Thyroid gland (tissue), 4 donors: ENCODE measurements at regions not wholly inside any gene's neighbourhood (a gene's known extent, or its start where the extent isn't known, plus 50 kb on each side); places are given as distances from the start of the nearest gene placed in this dataset.

ENCODE experiments used
- DNase-seq, 2 donors: peaks; one replicate each; pipeline ENCODE4 v3.0.0-alpha.2; 2019
- H3K27ac ChIP-seq, 3 donors: fragments of 200-600 bp; sonication (generic); 1 replicate in 2 of 3; 2 replicates in 1 of 3; pipeline ENCODE4 v1.5.1; 2016 to 2019; ENCODE audit warnings: mild to moderate bottlenecking in 1 of 3, moderate library complexity in 1 of 3
- H3K27me3 ChIP-seq: fragments of 200-600 bp; sonication (generic); one replicate; pipeline ENCODE4 v1.5.1; 2019
- H3K36me3 ChIP-seq, 2 donors: fragments of 200-600 bp; sonication (generic); one replicate each; pipeline ENCODE4 v1.5.1; 2016 to 2019
- H3K4me1 ChIP-seq, 2 donors: fragments of 200-600 bp; sonication (generic); one replicate each; pipeline ENCODE4 v1.5.1; 2017 to 2019
- H3K4me3 ChIP-seq, 3 donors: fragments of 200-600 bp; sonication (generic); replicated peaks in 1 of 3; 1 replicate in 2 of 3; 2 replicates in 1 of 3; pipeline ENCODE4 v1.5.1; 2016; ENCODE audit warnings: mild to moderate bottlenecking in 1 of 3
- H3K9me3 ChIP-seq: fragments of 200-600 bp; sonication (generic); one replicate; pipeline ENCODE4 v1.5.1; 2017
- POLR2A ChIP-seq, 2 donors: fragments of 450-650 bp; IDR thresholded peaks; one replicate each; pipeline ENCODE4 v1.6.1; 2017; ENCODE audit warnings: antibody characterized with exemption in 2 of 2, mild to moderate bottlenecking in 2 of 2, moderate library complexity in 1 of 2
- WGBS, 2 donors: methylation state at CpG; one replicate each; pipeline ENCODE4 v1.1.5; 2017; 5-methylcytosine and 5-hydroxymethylcytosine counted together
- intact Hi-C: fragments of 100-400 bp; cut with DNase I; formaldehyde crosslinking; loops from one replicate; pipeline ENCODE4 v1.15.1; 2023
- TF ChIP-seq, protein P1 (sequence below), 6 experiments: fragments of 200-600 bp in 3 of 6; fragments of 450-650 bp in 3 of 6; sonication (generic) in 3 of 6; IDR thresholded peaks; one replicate each; pipeline ENCODE4 v1.5.1; 2016 to 2019; ENCODE audit warnings: antibody characterized with exemption in 6 of 6, mild to moderate bottlenecking in 2 of 6, inconsistent platforms in 1 of 6, moderate library complexity in 1 of 6

- no peak for DNase-seq
- Histone ChIP-seq H3K27ac (peak overlapping the region in 2 of 3 donors; percentile 30 to 52), H3K9me3 (no peaks in the 10 kb centered on the region), H3K4me1 (peaks cover 0 to 30% of the 10 kb centered on the region in 2 donors), H3K4me3 (no peak overlapping the region), H3K36me3 (no peaks in the 10 kb centered on the region), H3K27me3 (no peaks in the 10 kb centered on the region)
- TF ChIP-seq, protein P1, sequence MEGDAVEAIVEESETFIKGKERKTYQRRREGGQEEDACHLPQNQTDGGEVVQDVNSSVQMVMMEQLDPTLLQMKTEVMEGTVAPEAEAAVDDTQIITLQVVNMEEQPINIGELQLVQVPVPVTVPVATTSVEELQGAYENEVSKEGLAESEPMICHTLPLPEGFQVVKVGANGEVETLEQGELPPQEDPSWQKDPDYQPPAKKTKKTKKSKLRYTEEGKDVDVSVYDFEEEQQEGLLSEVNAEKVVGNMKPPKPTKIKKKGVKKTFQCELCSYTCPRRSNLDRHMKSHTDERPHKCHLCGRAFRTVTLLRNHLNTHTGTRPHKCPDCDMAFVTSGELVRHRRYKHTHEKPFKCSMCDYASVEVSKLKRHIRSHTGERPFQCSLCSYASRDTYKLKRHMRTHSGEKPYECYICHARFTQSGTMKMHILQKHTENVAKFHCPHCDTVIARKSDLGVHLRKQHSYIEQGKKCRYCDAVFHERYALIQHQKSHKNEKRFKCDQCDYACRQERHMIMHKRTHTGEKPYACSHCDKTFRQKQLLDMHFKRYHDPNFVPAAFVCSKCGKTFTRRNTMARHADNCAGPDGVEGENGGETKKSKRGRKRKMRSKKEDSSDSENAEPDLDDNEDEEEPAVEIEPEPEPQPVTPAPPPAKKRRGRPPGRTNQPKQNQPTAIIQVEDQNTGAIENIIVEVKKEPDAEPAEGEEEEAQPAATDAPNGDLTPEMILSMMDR (IDR thresholded peaks at IDR 0.05), result no peak
- TF ChIP-seq POLR2A (IDR thresholded peaks at IDR 0.05), result no peak
- intact Hi-C loops, result no loop called here
- WGBS, 2 donors, result 75 to 85% methylated on average over 11 to 13 of the region's 13 CpGs
These were observed 162.0 kb upstream of the HAAO start for GRCh38 chr2:42954227-42954962.

- TF ChIP-seq POLR2A (IDR thresholded peaks at IDR 0.05), result no peak
- TF ChIP-seq, protein P1 (IDR thresholded peaks at IDR 0.05), result no peak
- DNase-seq, result no peak
- Histone ChIP-seq H3K27ac (peak overlapping the region in 1 of 3 donors; percentile 52), H3K27me3 (no peaks in the 10 kb centered on the region), H3K4me3 (no peak overlapping the region), H3K4me1 (peaks cover 0 to 24% of the 10 kb centered on the region in 2 donors), H3K36me3 (no peaks in the 10 kb centered on the region), H3K9me3 (no peaks in the 10 kb centered on the region)
- 67 to 73% methylated on average over 6 to 7 of the region's 7 CpGs for WGBS, 2 donors
- intact Hi-C loops, result no loop called here
These were observed 160.8 kb upstream of the HAAO start for GRCh38 chr2:42953216-42953615.

DNA sequence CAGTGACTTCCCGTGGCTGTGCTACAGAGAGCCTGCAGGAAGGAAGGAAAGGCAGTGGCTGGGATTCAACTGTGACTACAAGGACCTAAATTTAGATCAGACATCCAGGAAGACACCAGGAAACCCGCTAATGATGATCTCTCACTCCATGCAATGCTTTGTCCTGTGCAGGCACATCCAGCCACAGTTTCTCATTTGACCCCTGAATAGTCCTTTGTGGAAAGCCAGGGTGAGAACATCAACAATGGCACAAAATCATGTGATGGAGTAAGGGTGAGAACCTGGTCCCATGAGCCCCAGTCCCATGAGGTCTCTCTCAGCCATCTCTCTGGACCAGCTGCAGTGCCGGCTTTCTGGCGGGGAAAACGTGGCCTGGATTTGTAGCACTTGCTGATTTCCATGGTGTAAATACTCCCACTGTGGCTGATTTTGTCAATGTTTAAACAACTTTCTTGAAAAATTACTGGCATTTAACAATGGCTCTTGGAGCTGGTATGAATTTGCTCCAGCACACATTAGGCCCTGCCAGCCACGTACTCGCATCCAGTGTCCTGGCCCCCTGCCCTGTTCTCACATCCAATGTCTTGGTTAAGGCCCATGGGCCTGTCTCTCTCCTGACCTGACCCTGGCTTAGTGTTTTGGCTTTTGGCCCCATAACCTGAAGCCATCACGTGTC, 159.0 kb upstream of the HAAO start:
- 77 to 80% methylated on average over 8 of the region's 8 CpGs for WGBS, 2 donors
- Histone ChIP-seq H3K27me3 (no peaks in the 10 kb centered on the region), H3K9me3 (no peaks in the 10 kb centered on the region), H3K4me3 (no peak overlapping the region), H3K4me1 (peaks cover 0 to 33% of the 10 kb centered on the region in 2 donors), H3K36me3 (no peaks in the 10 kb centered on the region), H3K27ac (peak overlapping the region; percentile 2 to 63 (median 50))
- intact Hi-C loops, result no loop called here
- no peak for TF ChIP-seq POLR2A (IDR thresholded peaks at IDR 0.05)
- TF ChIP-seq, protein P1 (IDR thresholded peaks at IDR 0.05), result no peak
- DNase-seq, result no peak

- intact Hi-C loops, result loop anchor here (5.0 kb wide), 1 partner anchor 278 kb away; the partner anchor contains the start of gene ZFP36L2
- no peak for DNase-seq
- Histone ChIP-seq H3K4me3 (no peak overlapping the region), H3K4me1 (peaks cover 0 to 22% of the 10 kb centered on the region in 2 donors), H3K27ac (no peak overlapping the region), H3K36me3 (no peaks in the 10 kb centered on the region), H3K9me3 (no peaks in the 10 kb centered on the region), H3K27me3 (no peaks in the 10 kb centered on the region)
- WGBS, 2 donors, result 88 to 92% methylated on average over 6 of the region's 6 CpGs
- TF ChIP-seq POLR2A (IDR thresholded peaks at IDR 0.05), result no peak
- TF ChIP-seq, protein P1 (IDR thresholded peaks at IDR 0.05), result no peak
These were observed 156.7 kb upstream of the HAAO start for GRCh38 chr2:42949125-42949524.
